GM19395 (cell line): ENCODE measurements at regions not wholly inside any gene's neighbourhood (a gene's known extent, or its start where the extent isn't known, plus 50 kb on each side); places are given as distances from the start of the nearest gene placed in this dataset.
"Not testable (repeated sequence)": the region's sequence is repeated elsewhere in the genome, so short reads cannot be mapped to it uniquely, and the experiment has no call there.

Source experiments
- ATAC-seq: cut with Tn5 transposase; IDR thresholded peaks from one replicate; pipeline ENCODE4 v1.9.1; 2021; ENCODE audit warnings: mild to moderate bottlenecking, moderate library complexity; ENCODE audit not compliant: unreplicated experiment

- no peak for ATAC-seq
Measured at GRCh38 chr14:99007795-99008194, 264.2 kb downstream of the BCL11B start.

GRCh38 chr14:99009871-99010270 lies 262.1 kb downstream of the BCL11B start:
- no peak for ATAC-seq

GRCh38 chr14:99011385-99011784 lies 260.6 kb downstream of the BCL11B start:
- ATAC-seq, result no peak

- ATAC-seq, result no peak
Measured at GRCh38 chr14:99012703-99013102, 259.3 kb downstream of the BCL11B start.

GRCh38 chr14:99015833-99016232 lies 256.2 kb downstream of the BCL11B start:
- no peak for ATAC-seq

- no peak for ATAC-seq
Measured at GRCh38 chr14:99023371-99023770, 248.6 kb downstream of the BCL11B start.

- ATAC-seq, result no peak
Measured at GRCh38 chr14:99024926-99025325, 247.1 kb downstream of the BCL11B start.

- ATAC-seq, result no peak
Measured at GRCh38 chr14:99025418-99025817, 246.6 kb downstream of the BCL11B start.

- ATAC-seq, result no peak
Measured at GRCh38 chr14:99026471-99026870, 245.5 kb downstream of the BCL11B start.

GRCh38 chr14:99028041-99028440 lies 244.0 kb downstream of the BCL11B start:
- ATAC-seq, result no peak

- no peak for ATAC-seq
Measured at GRCh38 chr14:99028521-99028920, 243.5 kb downstream of the BCL11B start.

GRCh38 chr14:99029145-99029915 lies 242.7 kb downstream of the BCL11B start:
- ATAC-seq, result no peak

- ATAC-seq, result no peak
Measured at GRCh38 chr14:99029916-99030305, 242.1 kb downstream of the BCL11B start.

- no peak for ATAC-seq
Measured at GRCh38 chr14:99030454-99030853, 241.5 kb downstream of the BCL11B start.

GRCh38 chr14:99032759-99033158 lies 239.2 kb downstream of the BCL11B start:
- no peak for ATAC-seq

GRCh38 chr14:99033951-99034350 lies 238.0 kb downstream of the BCL11B start:
- no peak for ATAC-seq

- no peak for ATAC-seq
Measured at GRCh38 chr14:99034711-99035171, 237.3 kb downstream of the BCL11B start.

GRCh38 chr14:99035268-99035667 lies 236.7 kb downstream of the BCL11B start:
- ATAC-seq, result no peak

GRCh38 chr14:99035712-99036610 lies 236.0 kb downstream of the BCL11B start:
- no peak for ATAC-seq

- no peak for ATAC-seq
Measured at GRCh38 chr14:99036611-99037293, 235.2 kb downstream of the BCL11B start.

- not testable (repeated sequence) for ATAC-seq
Measured at GRCh38 chr14:99037326-99037725, 234.7 kb downstream of the BCL11B start.
